ENCODE measurements at regions not wholly inside any gene's neighbourhood (a gene's known extent, or its start where the extent isn't known, plus 50 kb on each side); places are given as distances from the start of the nearest gene placed in this dataset.

DNA sequence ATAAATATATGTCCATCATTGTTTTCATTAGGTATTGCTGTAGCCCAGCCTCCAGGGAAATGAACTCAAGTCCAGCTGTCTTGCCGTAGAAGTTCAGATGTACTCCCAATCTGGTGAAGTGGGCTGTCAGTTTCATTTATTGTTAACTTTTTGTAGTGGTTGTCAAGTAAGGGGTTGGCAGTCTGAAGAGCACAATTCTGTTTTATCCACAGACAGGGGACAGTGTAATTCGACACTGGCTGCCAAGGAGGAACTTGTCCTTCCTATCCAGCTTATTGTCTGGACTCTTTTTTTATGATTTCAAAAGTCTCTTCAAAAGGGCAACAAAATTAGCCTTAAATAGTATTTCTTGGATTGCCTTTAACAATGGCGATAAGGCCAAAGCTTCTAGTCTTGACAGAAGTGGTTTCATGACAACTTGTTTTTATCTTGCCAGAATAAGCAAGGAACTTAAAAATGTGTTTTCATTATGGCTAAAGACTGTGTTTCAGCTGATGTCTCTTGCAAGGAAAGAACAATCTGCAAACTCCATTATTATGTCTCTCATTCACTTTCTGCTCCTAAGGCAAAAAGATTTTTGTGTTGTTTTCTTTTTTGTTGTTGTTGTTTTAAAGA lies 73.9 kb upstream of the TANC2 start:
- POLR2A ChIA-PET: interaction anchor here (0.6 to 5.2 kb wide), 8 partner anchors 9 to 541 kb away, joined by 3 to 31 read pairs (median 5); partner anchors contain the start of gene TANC2

DNA sequence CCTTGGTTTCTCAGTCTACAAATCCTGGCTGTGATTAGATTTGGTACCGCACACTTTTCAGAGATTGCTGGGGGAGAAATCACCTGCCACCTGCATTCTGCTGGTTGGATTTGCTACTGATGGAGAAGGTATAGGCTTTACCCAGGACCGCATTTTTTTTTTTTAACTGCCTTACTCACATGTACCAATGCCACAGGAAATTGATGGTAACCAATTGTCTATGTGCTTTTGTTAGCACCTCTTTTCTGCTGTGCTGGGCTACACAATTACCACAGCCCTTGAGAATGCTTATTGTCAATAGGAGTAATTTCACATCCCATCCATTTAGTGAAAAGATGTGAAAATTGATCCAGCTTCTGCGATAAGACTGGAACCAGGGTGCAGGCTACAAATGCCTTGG lies 74.4 kb upstream of the TANC2 start:
- Mint-ChIP-seq H3K36me3 (ENCODE audit: insufficient read depth, unreplicated experiment) (no peaks in the 10 kb centered on the region), H3K4me1 (ENCODE audit: insufficient read depth, unreplicated experiment) (peaks cover 17% of the 10 kb centered on the region), H3K9me3 (ENCODE audit: unreplicated experiment) (no peaks in the 10 kb centered on the region), H3K27ac (ENCODE audit: low read depth, unreplicated experiment) (no peak overlapping the region), H3K4me3 (ENCODE audit: unreplicated experiment) (no peak overlapping the region), H3K27me3 (ENCODE audit: insufficient read depth, unreplicated experiment) (no peaks in the 10 kb centered on the region)
- intact Hi-C loops (cut with micrococcal nuclease): loop anchor here (2.0 to 5.0 kb wide), 3 partner anchors 77 to 189 kb away; no protein-coding TSS in a partner anchor
- TF ChIP-seq CTCF (IDR thresholded peaks at IDR 0.05; ENCODE audit: unreplicated experiment): no peak
- BruUV-seq (replicated peaks): no TSS peak
- DNase-seq (ENCODE audit: unreplicated experiment): no peak
- CTCF ChIA-PET: interaction anchor here (0.6 to 0.7 kb wide), 2 partner anchors 110 to 212 kb away, joined by 3 read pairs; no protein-coding TSS in a partner anchor
- POLR2A ChIA-PET: interaction anchor here (1.1 to 5.2 kb wide), 4 partner anchors 15 to 113 kb away, joined by 3 to 31 read pairs (median 10); partner anchors contain the start of gene TANC2

More for the DNA sequence above, 73.9 kb upstream of the TANC2 start:
- no peaks in the 10 kb centered on the region for H3K36me3 Mint-ChIP-seq (ENCODE audit: insufficient read depth, unreplicated experiment)
- DNase-seq (ENCODE audit: unreplicated experiment): no peak
- no peak overlapping the region for H3K4me3 Mint-ChIP-seq (ENCODE audit: unreplicated experiment)
- intact Hi-C loops (cut with micrococcal nuclease): loop anchor here (2.0 to 5.0 kb wide), 3 partner anchors 77 to 190 kb away; no protein-coding TSS in a partner anchor
- H3K27ac Mint-ChIP-seq (ENCODE audit: low read depth, unreplicated experiment): peak overlapping the region; percentile 81
- H3K4me1 Mint-ChIP-seq (ENCODE audit: insufficient read depth, unreplicated experiment): peaks cover 17% of the 10 kb centered on the region
- CTCF ChIA-PET: interaction anchor here (0.9 kb wide), 1 partner anchor 17 kb away, joined by 4 read pairs; no protein-coding TSS in a partner anchor
- TF ChIP-seq CTCF (IDR thresholded peaks at IDR 0.05; ENCODE audit: unreplicated experiment): no peak
- BruUV-seq (replicated peaks): no TSS peak
- H3K27me3 Mint-ChIP-seq (ENCODE audit: insufficient read depth, unreplicated experiment): no peaks in the 10 kb centered on the region
- H3K9me3 Mint-ChIP-seq (ENCODE audit: unreplicated experiment): no peaks in the 10 kb centered on the region

DNA sequence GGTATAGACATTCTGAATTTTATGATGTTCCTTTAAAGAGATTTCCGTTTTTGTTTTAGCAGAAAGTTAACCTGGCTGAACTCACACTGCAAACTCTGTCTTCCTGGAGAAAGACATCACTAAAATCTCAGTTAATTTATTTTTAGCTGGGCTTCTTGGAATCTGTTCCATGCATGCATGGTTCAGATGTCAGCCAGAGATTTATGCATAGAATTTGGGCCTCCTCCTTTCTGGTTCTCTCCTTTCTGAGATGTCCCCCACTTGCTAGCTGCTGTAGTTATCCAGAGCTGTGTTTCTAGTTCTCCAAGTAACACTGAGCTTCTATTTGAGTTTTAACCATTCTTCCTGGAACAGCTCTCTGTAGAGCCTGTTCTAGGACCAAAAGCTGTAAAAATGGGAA lies 77.3 kb upstream of the TANC2 start:
- no peak overlapping the region for H3K27ac Mint-ChIP-seq (ENCODE audit: low read depth, unreplicated experiment)
- intact Hi-C loops (cut with micrococcal nuclease): no loop called here
- H3K36me3 Mint-ChIP-seq (ENCODE audit: insufficient read depth, unreplicated experiment): no peaks in the 10 kb centered on the region
- no peaks in the 10 kb centered on the region for H3K9me3 Mint-ChIP-seq (ENCODE audit: unreplicated experiment)
- no peaks in the 10 kb centered on the region for H3K27me3 Mint-ChIP-seq (ENCODE audit: insufficient read depth, unreplicated experiment)
- CTCF ChIA-PET: interaction anchor here (0.6 kb wide), 2 partner anchors 216 to 1874 kb away, joined by 3 read pairs; no protein-coding TSS in a partner anchor
- peaks cover 17% of the 10 kb centered on the region for H3K4me1 Mint-ChIP-seq (ENCODE audit: insufficient read depth, unreplicated experiment)
- DNase-seq (ENCODE audit: unreplicated experiment): no peak
- no peak for TF ChIP-seq CTCF (IDR thresholded peaks at IDR 0.05; ENCODE audit: unreplicated experiment)
- no peak overlapping the region for H3K4me3 Mint-ChIP-seq (ENCODE audit: unreplicated experiment)
- POLR2A ChIA-PET: interaction anchor here (0.5 to 1.1 kb wide), 2 partner anchors 12 to 32 kb away, joined by 3 to 4 read pairs; no protein-coding TSS in a partner anchor
- no TSS peak for BruUV-seq (replicated peaks)

GRCh38 chr17:62888148-62888547 lies 77.9 kb upstream of the TANC2 start:
- no TSS peak for BruUV-seq (replicated peaks)
- DNase-seq (ENCODE audit: unreplicated experiment): no peak
- H3K36me3 Mint-ChIP-seq (ENCODE audit: insufficient read depth, unreplicated experiment): no peaks in the 10 kb centered on the region
- H3K27ac Mint-ChIP-seq (ENCODE audit: low read depth, unreplicated experiment): no peak overlapping the region
- peaks cover 19% of the 10 kb centered on the region for H3K4me1 Mint-ChIP-seq (ENCODE audit: insufficient read depth, unreplicated experiment)
- H3K9me3 Mint-ChIP-seq (ENCODE audit: unreplicated experiment): no peaks in the 10 kb centered on the region
- intact Hi-C loops (cut with micrococcal nuclease): no loop called here
- no peak for TF ChIP-seq CTCF (IDR thresholded peaks at IDR 0.05; ENCODE audit: unreplicated experiment)
- CTCF ChIA-PET: interaction anchor here (1.3 kb wide), 1 partner anchor 11 kb away, joined by 4 read pairs; no protein-coding TSS in a partner anchor
- POLR2A ChIA-PET: interaction anchor here (0.5 to 1.1 kb wide), 3 partner anchors 11 to 64 kb away, joined by 3 to 5 read pairs (median 4); no protein-coding TSS in a partner anchor
- H3K4me3 Mint-ChIP-seq (ENCODE audit: unreplicated experiment): no peak overlapping the region
- H3K27me3 Mint-ChIP-seq (ENCODE audit: insufficient read depth, unreplicated experiment): no peaks in the 10 kb centered on the region

Data from MCF 10A (cell line).